ENCODE measurements at regions not wholly inside any gene's neighbourhood (a gene's known extent, or its start where the extent isn't known, plus 50 kb on each side); places are given as distances from the start of the nearest gene placed in this dataset.

DNA sequence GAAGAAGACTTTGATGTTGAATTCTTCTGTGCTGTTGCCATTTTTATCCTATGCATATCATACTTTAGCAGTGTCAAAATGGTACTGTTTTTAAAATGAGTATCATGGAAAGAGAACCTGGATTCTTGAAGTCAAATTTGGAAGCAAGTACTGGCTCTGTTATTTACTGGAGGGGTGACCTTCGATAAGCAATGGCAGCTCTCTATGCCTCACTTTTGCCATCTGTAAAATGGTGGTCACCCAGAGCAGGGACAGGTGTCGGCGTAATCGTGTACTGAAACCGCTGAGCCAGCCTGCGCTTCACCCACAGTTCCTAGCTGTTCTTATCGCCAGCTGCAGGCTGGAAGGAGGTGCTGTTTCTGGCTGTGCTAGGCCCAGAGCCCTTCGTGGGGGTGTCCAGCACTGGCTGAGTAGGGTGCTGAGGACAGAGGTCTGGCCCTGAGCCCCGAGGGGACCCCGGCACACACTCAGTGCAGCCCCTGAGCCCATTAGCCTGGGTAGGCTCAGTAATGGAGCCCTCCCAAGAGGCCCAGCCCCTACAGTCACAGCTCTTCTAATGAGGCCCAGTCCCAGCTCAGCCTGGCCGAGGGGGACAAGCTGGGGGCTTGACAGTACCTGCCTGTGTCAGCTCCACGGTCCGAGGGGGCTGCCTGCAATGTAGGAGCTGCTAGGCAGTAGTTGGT, 183.5 kb downstream of the PHETA1 start:
- POLR2A ChIA-PET: no interaction called here
- DNase-seq (ENCODE audit: low read depth): no peak
- CTCF ChIA-PET: no interaction called here
- H3K36me3 ChIP-seq (ENCODE audit: control insufficient read depth, insufficient read depth, low read length): no peaks in the 10 kb centered on the region
- H3K27me3 ChIP-seq (ENCODE audit: control insufficient read depth, insufficient read depth, low read length): peaks cover 4% of the 10 kb centered on the region; the same call in 1 of the 2 replicates
- TF ChIP-seq, protein P1, sequence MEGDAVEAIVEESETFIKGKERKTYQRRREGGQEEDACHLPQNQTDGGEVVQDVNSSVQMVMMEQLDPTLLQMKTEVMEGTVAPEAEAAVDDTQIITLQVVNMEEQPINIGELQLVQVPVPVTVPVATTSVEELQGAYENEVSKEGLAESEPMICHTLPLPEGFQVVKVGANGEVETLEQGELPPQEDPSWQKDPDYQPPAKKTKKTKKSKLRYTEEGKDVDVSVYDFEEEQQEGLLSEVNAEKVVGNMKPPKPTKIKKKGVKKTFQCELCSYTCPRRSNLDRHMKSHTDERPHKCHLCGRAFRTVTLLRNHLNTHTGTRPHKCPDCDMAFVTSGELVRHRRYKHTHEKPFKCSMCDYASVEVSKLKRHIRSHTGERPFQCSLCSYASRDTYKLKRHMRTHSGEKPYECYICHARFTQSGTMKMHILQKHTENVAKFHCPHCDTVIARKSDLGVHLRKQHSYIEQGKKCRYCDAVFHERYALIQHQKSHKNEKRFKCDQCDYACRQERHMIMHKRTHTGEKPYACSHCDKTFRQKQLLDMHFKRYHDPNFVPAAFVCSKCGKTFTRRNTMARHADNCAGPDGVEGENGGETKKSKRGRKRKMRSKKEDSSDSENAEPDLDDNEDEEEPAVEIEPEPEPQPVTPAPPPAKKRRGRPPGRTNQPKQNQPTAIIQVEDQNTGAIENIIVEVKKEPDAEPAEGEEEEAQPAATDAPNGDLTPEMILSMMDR (IDR thresholded peaks at IDR 0.05; ENCODE audit: insufficient read depth, low read depth, low read length): no peak
- H3K4me3 ChIP-seq (ENCODE audit: low read depth, low read length): no peak overlapping the region

DNA sequence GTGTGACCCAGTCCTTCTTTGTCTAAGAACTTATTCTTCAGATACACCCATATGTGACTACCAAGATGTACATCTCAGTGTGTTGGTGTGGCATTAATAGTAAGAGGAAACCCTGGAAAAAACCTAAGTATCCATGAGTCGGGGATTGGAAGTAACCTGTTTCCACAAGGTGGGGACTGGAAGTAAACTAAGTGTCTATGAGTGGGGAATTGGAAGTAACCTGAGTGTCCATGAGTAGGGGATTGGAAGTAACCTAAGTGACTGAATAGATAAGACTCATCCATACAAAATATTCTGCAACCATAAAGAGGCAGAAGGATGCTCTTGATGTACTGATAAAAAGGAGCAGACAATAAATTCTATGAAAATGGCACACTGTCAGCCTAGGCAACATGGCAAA, 184.7 kb downstream of the PHETA1 start:
- Histone ChIP-seq H3K36me3 (ENCODE audit: control insufficient read depth, insufficient read depth, low read length) (no peaks in the 10 kb centered on the region), H3K4me3 (ENCODE audit: low read depth, low read length) (no peak overlapping the region), H3K27me3 (ENCODE audit: control insufficient read depth, insufficient read depth, low read length) (peaks cover 5% of the 10 kb centered on the region)
- CTCF ChIA-PET: no interaction called here
- TF ChIP-seq, protein P1 (IDR thresholded peaks at IDR 0.05; ENCODE audit: insufficient read depth, low read depth, low read length): no peak
- POLR2A ChIA-PET: no interaction called here
- DNase-seq (ENCODE audit: low read depth): no peak

DNA sequence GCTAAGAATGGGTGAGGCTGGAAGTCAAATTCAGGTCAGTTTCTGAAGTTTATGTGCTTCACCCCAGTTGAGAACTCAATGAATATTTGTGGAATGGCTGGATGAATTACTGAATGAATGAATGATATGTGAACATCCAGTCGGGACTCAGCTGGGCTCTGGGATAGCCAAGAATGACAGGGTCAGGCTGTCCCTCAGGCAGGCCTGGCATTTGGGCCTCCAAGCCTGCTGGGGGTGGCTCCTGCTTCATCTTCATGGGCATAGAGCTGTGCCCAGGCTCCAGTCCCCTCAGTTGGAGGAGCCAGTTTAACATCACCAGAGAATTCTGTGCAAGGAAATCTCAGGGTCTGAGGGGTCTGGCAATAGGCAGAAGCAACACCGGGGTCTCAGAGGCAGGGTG, 185.8 kb downstream of the PHETA1 start:
- ChIA-PET CTCF (no interaction called here), POLR2A (no interaction called here)
- no peak for DNase-seq (ENCODE audit: low read depth)
- H3K27me3 ChIP-seq (ENCODE audit: control insufficient read depth, insufficient read depth, low read length): peaks cover 5% of the 10 kb centered on the region
- TF ChIP-seq, protein P1 (IDR thresholded peaks at IDR 0.05; ENCODE audit: insufficient read depth, low read depth, low read length): no peak
- no peak overlapping the region for H3K4me3 ChIP-seq (ENCODE audit: low read depth, low read length)
- no peaks in the 10 kb centered on the region for H3K36me3 ChIP-seq (ENCODE audit: control insufficient read depth, insufficient read depth, low read length)

DNA sequence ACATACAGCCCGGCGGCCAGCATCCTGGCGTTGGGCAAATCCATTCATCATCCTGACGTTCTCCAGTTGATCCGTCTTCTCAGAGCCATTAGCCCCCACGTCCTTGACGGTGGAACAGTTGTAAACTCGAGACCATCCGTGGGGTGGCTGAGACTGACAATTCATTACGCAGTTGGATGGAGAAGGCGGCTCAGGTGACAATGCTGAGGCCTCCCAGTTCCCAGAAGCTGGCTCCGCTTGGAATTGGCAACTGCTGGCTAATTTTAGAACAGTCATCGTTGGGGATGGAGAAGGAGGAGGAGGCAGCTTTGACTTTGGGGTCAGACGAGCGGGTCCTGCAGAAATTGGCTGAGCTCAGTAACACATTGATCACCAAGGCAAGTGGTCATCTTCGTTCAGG, 186.5 kb downstream of the PHETA1 start:
- CTCF ChIA-PET: no interaction called here
- POLR2A ChIA-PET: no interaction called here

DNA sequence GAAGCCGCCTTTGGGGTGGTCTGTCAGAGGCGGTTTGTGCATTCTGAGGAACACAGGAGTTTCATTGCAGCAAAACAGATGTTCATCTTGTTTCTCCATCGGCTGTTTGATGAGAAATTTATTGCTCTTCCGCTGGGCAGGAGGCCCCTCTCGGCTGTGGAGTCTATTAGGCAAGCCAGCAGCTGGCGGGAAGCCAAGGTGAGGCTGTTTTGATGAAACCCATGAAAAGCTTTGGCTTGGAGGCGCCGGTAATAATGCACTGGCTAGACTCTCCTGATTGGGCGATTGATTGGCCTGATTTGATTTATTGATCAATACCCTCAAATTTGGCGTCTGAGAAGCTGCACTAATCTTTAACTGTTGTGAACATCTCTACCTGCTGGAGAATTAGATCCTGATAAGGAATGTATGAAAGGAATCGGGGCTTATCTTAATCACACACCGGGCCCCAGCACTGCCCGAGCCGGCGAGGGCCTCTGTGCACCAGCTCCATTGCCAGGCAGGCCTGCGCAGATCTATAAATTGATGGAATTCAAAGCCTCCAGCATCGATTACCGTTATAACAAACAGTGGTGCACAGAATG, 187.7 kb downstream of the PHETA1 start:
- H3K27me3 ChIP-seq (ENCODE audit: control insufficient read depth, insufficient read depth, low read length): peaks cover 5% of the 10 kb centered on the region
- CTCF ChIA-PET: no interaction called here

More for the DNA sequence above, 186.5 kb downstream of the PHETA1 start:
- H3K4me3 ChIP-seq (ENCODE audit: low read depth, low read length): no peak overlapping the region
- no peaks in the 10 kb centered on the region for H3K36me3 ChIP-seq (ENCODE audit: control insufficient read depth, insufficient read depth, low read length)
- TF ChIP-seq, protein P1 (IDR thresholded peaks at IDR 0.05; ENCODE audit: insufficient read depth, low read depth, low read length): no peak
- no peak for DNase-seq (ENCODE audit: low read depth)
- peaks cover 5% of the 10 kb centered on the region for H3K27me3 ChIP-seq (ENCODE audit: control insufficient read depth, insufficient read depth, low read length)

More for the DNA sequence above, 187.7 kb downstream of the PHETA1 start:
- POLR2A ChIA-PET: no interaction called here
- Histone ChIP-seq H3K4me3 (ENCODE audit: low read depth, low read length) (no peak overlapping the region), H3K36me3 (ENCODE audit: control insufficient read depth, insufficient read depth, low read length) (no peaks in the 10 kb centered on the region)
- DNase-seq (ENCODE audit: low read depth): no peak
- TF ChIP-seq, protein P1 (IDR thresholded peaks at IDR 0.05; ENCODE audit: insufficient read depth, low read depth, low read length): no peak
